NT2/D1 (cell line): ENCODE measurements at regions not wholly inside any gene's neighbourhood (a gene's known extent, or its start where the extent isn't known, plus 50 kb on each side); places are given as distances from the start of the nearest gene placed in this dataset.

Source experiments
- DNase-seq: peaks from one replicate; pipeline ENCODE4 v3.0.0-alpha.2; 2011; ENCODE audit warnings: low read depth, low spot score
- H3K27me3 ChIP-seq: 2 replicates; pipeline ENCODE4 v1.6.0; 2011; ENCODE audit warnings: mild to moderate bottlenecking; ENCODE audit not compliant: insufficient read length, insufficient read depth
- H3K36me3 ChIP-seq: 2 replicates; pipeline ENCODE4 v1.6.1; 2011; ENCODE audit warnings: mild to moderate bottlenecking, low read length, mixed read lengths; ENCODE audit not compliant: insufficient read depth, insufficient read length
- H3K4me1 ChIP-seq: 2 replicates; pipeline ENCODE4 v1.5.1; 2011; ENCODE audit not compliant: insufficient read depth, insufficient read length
- H3K4me3 ChIP-seq: 2 replicates; pipeline ENCODE4 v1.5.1; 2011; ENCODE audit warnings: low read depth; ENCODE audit not compliant: insufficient read length
- H3K9ac ChIP-seq: 2 replicates; pipeline ENCODE4 v1.6.0; 2011; ENCODE audit warnings: low read depth; ENCODE audit not compliant: insufficient read length
- H3K9me3 ChIP-seq: 2 replicates; pipeline ENCODE4 v1.5.1; 2011; ENCODE audit warnings: mild to moderate bottlenecking, low read length; ENCODE audit not compliant: insufficient read depth
- SUZ12 ChIP-seq: IDR thresholded peaks from 2 replicates; pipeline ENCODE4 v1.6.1; 2011; ENCODE audit not compliant: insufficient read length, insufficient read depth; ENCODE audit errors: extremely low read depth
- YY1 ChIP-seq: IDR thresholded peaks from 2 replicates; pipeline ENCODE4 v1.6.1; 2011; ENCODE audit not compliant: insufficient read length, insufficient read depth
- ZNF274 ChIP-seq: IDR thresholded peaks from 2 replicates; pipeline ENCODE4 v1.6.1; 2011; ENCODE audit warnings: mild to moderate bottlenecking, low read depth, low read length

- Histone ChIP-seq H3K27me3 (no peaks in the 10 kb centered on the region), H3K9ac (no peak overlapping the region), H3K36me3 (no peaks in the 10 kb centered on the region), H3K9me3 (peaks cover 14% of the 10 kb centered on the region; the same call in 1 of the 2 replicates), H3K4me1 (no peaks in the 10 kb centered on the region), H3K4me3 (no peak overlapping the region)
- no peak for TF ChIP-seq YY1
- no peak for TF ChIP-seq SUZ12
- TF ChIP-seq ZNF274: no peak
- DNase-seq: peak; percentile 62
These were observed 316.7 kb upstream of the IGFBP7 start for GRCh38 chr4:57426779-57427395.

- Histone ChIP-seq H3K36me3 (no peaks in the 10 kb centered on the region), H3K9ac (no peak overlapping the region), H3K9me3 (peaks cover 19% of the 10 kb centered on the region; the same call in 1 of the 2 replicates), H3K4me1 (no peaks in the 10 kb centered on the region), H3K27me3 (no peaks in the 10 kb centered on the region), H3K4me3 (no peak overlapping the region)
- no peak for DNase-seq
- no peak for TF ChIP-seq YY1
- no peak for TF ChIP-seq SUZ12
- no peak for TF ChIP-seq ZNF274
These were observed 315.4 kb upstream of the IGFBP7 start for GRCh38 chr4:57425610-57426009.

DNA sequence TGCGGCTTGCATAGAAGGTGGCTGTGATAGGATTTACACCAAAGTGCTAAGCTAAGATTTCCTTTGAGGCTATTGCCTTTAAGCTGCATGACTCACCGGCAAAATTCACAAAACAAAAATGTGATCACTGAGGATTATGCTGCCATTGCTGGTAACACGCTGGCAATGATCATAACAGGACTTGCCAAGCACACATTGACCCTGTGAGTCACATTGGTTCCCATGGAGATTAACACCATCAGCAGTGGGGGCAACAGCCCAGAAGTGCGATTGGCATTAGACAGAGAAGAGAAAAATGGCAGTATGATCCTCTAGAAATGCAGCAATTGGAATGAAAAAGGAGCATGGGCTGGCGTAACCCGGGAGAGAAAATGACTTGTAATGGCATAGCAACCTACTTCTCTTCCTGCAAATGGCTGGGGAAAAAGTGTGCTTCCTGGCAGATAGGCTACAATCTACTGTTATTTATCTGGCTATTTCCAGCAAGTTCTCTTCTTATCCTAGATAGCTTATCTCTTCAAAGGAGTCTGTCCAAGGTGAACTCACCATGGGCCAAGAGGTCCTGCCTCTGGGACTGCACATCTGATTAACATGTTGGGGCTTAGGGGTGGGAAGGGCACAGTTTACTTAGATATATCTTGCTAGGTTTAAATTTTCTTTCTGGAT lies 314.2 kb upstream of the IGFBP7 start:
- H3K9ac ChIP-seq: no peak overlapping the region
- H3K36me3 ChIP-seq: no peaks in the 10 kb centered on the region
- H3K9me3 ChIP-seq: peaks cover 19% of the 10 kb centered on the region; the same call in 1 of the 2 replicates
- H3K4me1 ChIP-seq: no peaks in the 10 kb centered on the region
- H3K27me3 ChIP-seq: no peaks in the 10 kb centered on the region
- no peak for TF ChIP-seq ZNF274
- no peak for TF ChIP-seq SUZ12
- TF ChIP-seq YY1: no peak
- no peak for DNase-seq
- no peak overlapping the region for H3K4me3 ChIP-seq

GRCh38 chr4:57418133-57418532 lies 307.9 kb upstream of the IGFBP7 start:
- H3K4me1 ChIP-seq: no peaks in the 10 kb centered on the region
- H3K4me3 ChIP-seq: no peak overlapping the region
- H3K36me3 ChIP-seq: no peaks in the 10 kb centered on the region
- H3K27me3 ChIP-seq: no peaks in the 10 kb centered on the region
- DNase-seq: no peak
- H3K9me3 ChIP-seq: peaks cover 15% of the 10 kb centered on the region; the same call in 1 of the 2 replicates
- no peak overlapping the region for H3K9ac ChIP-seq
- TF ChIP-seq SUZ12: no peak
- TF ChIP-seq ZNF274: no peak
- no peak for TF ChIP-seq YY1

DNA sequence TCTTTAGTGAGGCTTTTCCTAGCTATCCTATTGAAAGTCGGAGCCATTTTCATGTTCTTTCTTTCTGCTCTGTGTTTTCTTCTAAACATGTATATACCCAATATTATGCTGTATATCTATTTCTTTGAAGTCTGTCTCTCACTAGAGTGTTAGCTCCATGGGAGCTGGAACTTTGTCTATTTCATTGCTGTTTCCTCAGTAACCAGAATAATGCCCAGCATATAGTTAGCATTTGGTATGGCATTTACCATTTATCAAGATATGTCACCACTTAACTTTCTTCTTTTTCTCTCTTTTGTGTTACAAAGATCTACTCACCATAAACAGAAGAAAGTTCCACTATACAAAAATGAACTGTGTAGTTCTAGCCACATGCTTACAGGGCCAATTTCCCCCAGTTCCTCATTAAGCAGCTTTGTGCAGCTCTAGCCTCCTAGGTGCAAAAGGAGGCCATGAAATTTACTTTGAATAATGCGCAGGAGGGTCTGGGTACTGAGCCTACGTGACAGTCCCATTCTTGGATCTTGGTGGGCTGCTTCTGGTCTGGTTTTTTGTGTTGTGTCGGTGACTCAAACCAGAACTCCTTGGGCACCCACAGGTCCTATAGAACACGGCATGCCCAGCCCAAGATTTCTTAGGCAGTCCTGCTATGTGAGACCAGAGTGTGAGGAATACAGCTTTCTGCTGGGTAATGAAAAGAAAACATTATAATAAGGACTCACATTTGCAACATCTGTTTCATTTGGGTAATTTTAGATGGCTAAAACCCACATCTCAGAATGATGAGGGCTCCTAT lies 302.3 kb upstream of the IGFBP7 start:
- no peak for DNase-seq
- Histone ChIP-seq H3K27me3 (no peaks in the 10 kb centered on the region), H3K9me3 (no peaks in the 10 kb centered on the region), H3K9ac (no peak overlapping the region), H3K4me1 (no peaks in the 10 kb centered on the region), H3K4me3 (no peak overlapping the region), H3K36me3 (no peaks in the 10 kb centered on the region)
- TF ChIP-seq ZNF274 (no peak), YY1 (no peak), SUZ12 (no peak)

DNA sequence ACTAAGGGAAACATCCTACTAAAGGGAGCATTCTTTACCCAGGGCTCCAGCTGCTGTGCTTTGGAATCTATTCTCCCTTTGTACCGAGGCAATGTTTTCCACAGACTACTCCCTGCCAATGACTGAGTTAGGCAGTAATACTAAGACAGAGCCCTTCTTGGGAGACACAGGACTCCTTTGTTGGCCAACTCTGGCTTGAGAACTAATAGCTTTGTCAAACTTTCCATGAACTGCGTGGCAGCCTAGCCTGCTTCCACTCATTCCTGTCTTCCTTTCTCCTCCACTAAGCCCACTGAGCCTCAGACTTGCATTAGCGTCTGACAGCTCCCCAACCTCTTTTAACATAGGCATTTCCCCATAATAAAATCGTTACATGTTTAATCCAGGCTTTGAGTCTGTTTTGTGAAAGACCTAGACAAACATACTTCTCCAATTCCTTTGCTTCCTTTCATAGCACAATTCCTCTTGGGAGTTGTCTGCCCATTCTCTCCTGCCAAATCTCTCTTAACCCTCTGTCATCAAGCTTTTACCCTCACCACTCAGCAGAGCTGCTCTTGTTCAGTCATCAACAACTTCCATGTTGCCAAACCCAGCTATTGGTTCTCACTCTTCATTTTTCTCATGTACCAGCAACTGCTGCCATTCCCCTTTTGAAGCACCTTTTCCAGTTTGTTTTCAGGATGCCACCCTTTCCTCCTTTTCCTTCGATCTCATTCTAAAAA lies 300.3 kb upstream of the IGFBP7 start:
- no peaks in the 10 kb centered on the region for H3K9me3 ChIP-seq
- TF ChIP-seq YY1: no peak
- TF ChIP-seq ZNF274: no peak
- TF ChIP-seq SUZ12: no peak
- H3K36me3 ChIP-seq: no peaks in the 10 kb centered on the region
- DNase-seq: no peak
- H3K27me3 ChIP-seq: no peaks in the 10 kb centered on the region
- H3K9ac ChIP-seq: no peak overlapping the region
- no peaks in the 10 kb centered on the region for H3K4me1 ChIP-seq
- H3K4me3 ChIP-seq: no peak overlapping the region
